Peyer's patch (tissue), 4 donors: ENCODE measurements at regions not wholly inside any gene's neighbourhood (a gene's known extent, or its start where the extent isn't known, plus 50 kb on each side); places are given as distances from the start of the nearest gene placed in this dataset.

Source experiments
- DNase-seq, 3 donors: peaks; one replicate each; pipeline ENCODE4 v3.0.0-alpha.2; 2017 to 2019
- H3K27ac ChIP-seq, 4 donors: fragments of 200-600 bp; sonication (generic); one replicate each; pipeline ENCODE4 v1.5.1; 2016 to 2019
- H3K27me3 ChIP-seq, 2 donors: fragments of 200-600 bp; sonication (generic); one replicate each; pipeline ENCODE4 v1.5.1; 2019
- H3K36me3 ChIP-seq, 3 donors: fragments of 200-600 bp; sonication (generic); one replicate each; pipeline ENCODE4 v1.5.1; 2016 to 2019
- H3K4me1 ChIP-seq, 4 donors: fragments of 200-600 bp; sonication (generic); one replicate each; pipeline ENCODE4 v1.5.1; 2016 to 2019
- H3K4me3 ChIP-seq, 4 donors: fragments of 200-600 bp; sonication (generic); 1 replicate in 3 of 4; 2 replicates in 1 of 4; pipeline ENCODE4 v1.5.1; 2016 to 2019; ENCODE audit warnings: mild to moderate bottlenecking in 1 of 4
- H3K9me3 ChIP-seq, 4 donors: fragments of 200-600 bp; sonication (generic); one replicate each; pipeline ENCODE4 v1.5.1; 2016 to 2019; ENCODE audit warnings: mild to moderate bottlenecking in 1 of 4
- CTCF ChIP-seq, 6 experiments: fragments of 450-650 bp in 4 of 6; fragments of 200-600 bp in 2 of 6; sonication (generic) in 1 of 6; IDR thresholded peaks; one replicate each; pipeline ENCODE4 v1.5.1; 2017 to 2019; ENCODE audit warnings: antibody characterized with exemption in 6 of 6, mild to moderate bottlenecking in 3 of 6, moderate library complexity in 1 of 6
- POLR2A ChIP-seq, 2 donors: fragments of 450-650 bp; IDR thresholded peaks; one replicate each; pipeline ENCODE4 v1.5.1; 2017; ENCODE audit warnings: antibody characterized with exemption in 2 of 2, mild to moderate bottlenecking in 2 of 2, moderate library complexity in 2 of 2

GRCh38 chr5:32990593-32991420, 279.7 kb downstream of the NPR3 start:
- no peaks in the 10 kb centered on the region for H3K4me1 ChIP-seq
- H3K27ac ChIP-seq: no peak overlapping the region
- H3K4me3 ChIP-seq: no peak overlapping the region
- DNase-seq: no peak
- H3K36me3 ChIP-seq: no peaks in the 10 kb centered on the region
- no peaks in the 10 kb centered on the region for H3K27me3 ChIP-seq
- TF ChIP-seq CTCF (IDR thresholded peaks at IDR 0.05) (no peak), POLR2A (IDR thresholded peaks at IDR 0.05) (no peak)
- peaks cover 0 to 3% (median 0%) of the 10 kb centered on the region in 4 donors for H3K9me3 ChIP-seq

GRCh38 chr5:32991421-32991815, 280.3 kb downstream of the NPR3 start:
- TF ChIP-seq POLR2A (IDR thresholded peaks at IDR 0.05) (no peak), CTCF (IDR thresholded peaks at IDR 0.05) (no peak)
- no peaks in the 10 kb centered on the region for H3K4me1 ChIP-seq
- DNase-seq: no peak
- H3K27ac ChIP-seq: no peak overlapping the region
- no peaks in the 10 kb centered on the region for H3K36me3 ChIP-seq
- no peaks in the 10 kb centered on the region for H3K27me3 ChIP-seq
- peaks cover 0 to 3% (median 0%) of the 10 kb centered on the region in 4 donors for H3K9me3 ChIP-seq
- no peak overlapping the region for H3K4me3 ChIP-seq

- no peaks in the 10 kb centered on the region for H3K4me1 ChIP-seq
- no peaks in the 10 kb centered on the region for H3K9me3 ChIP-seq
- TF ChIP-seq CTCF (IDR thresholded peaks at IDR 0.05) (no peak), POLR2A (IDR thresholded peaks at IDR 0.05) (no peak)
- no peak for DNase-seq
- no peak overlapping the region for H3K4me3 ChIP-seq
- no peaks in the 10 kb centered on the region for H3K27me3 ChIP-seq
- no peak overlapping the region for H3K27ac ChIP-seq
- H3K36me3 ChIP-seq: no peaks in the 10 kb centered on the region
Observed at GRCh38 chr5:32996336-32996735, 285.2 kb downstream of the NPR3 start.

- no peaks in the 10 kb centered on the region for H3K4me1 ChIP-seq
- H3K4me3 ChIP-seq: no peak overlapping the region
- H3K27me3 ChIP-seq: no peaks in the 10 kb centered on the region
- DNase-seq: no peak
- H3K27ac ChIP-seq: no peak overlapping the region
- H3K9me3 ChIP-seq: peaks cover 0 to 8% (median 0%) of the 10 kb centered on the region in 4 donors
- TF ChIP-seq POLR2A (IDR thresholded peaks at IDR 0.05) (no peak), CTCF (IDR thresholded peaks at IDR 0.05) (no peak)
- no peaks in the 10 kb centered on the region for H3K36me3 ChIP-seq
Observed at GRCh38 chr5:33008751-33009418, 297.8 kb downstream of the NPR3 start.

GRCh38 chr5:33010846-33011245, 299.7 kb downstream of the NPR3 start:
- H3K4me3 ChIP-seq: no peak overlapping the region
- H3K27ac ChIP-seq: no peak overlapping the region
- no peaks in the 10 kb centered on the region for H3K4me1 ChIP-seq
- H3K9me3 ChIP-seq: peaks cover 0 to 6% (median 0%) of the 10 kb centered on the region in 4 donors
- no peaks in the 10 kb centered on the region for H3K27me3 ChIP-seq
- TF ChIP-seq CTCF (IDR thresholded peaks at IDR 0.05) (no peak), POLR2A (IDR thresholded peaks at IDR 0.05) (no peak)
- no peak for DNase-seq
- H3K36me3 ChIP-seq: no peaks in the 10 kb centered on the region
